LoVo (cell line): ENCODE measurements at regions not wholly inside any gene's neighbourhood (a gene's known extent, or its start where the extent isn't known, plus 50 kb on each side); places are given as distances from the start of the nearest gene placed in this dataset.
"Not testable (repeated sequence)": the region's sequence is repeated elsewhere in the genome, so short reads cannot be mapped to it uniquely, and the experiment has no call there.

Source experiments
- DNase-seq: peaks from one replicate; pipeline ENCODE4 v3.0.0-alpha.2; 2016; ENCODE audit warnings: low spot score

GRCh38 chr5:93359296-93359959 lies 221.6 kb downstream of the NR2F1-AS1 start:
- DNase-seq, result peak; percentile 74

- no peak for DNase-seq
Measured at GRCh38 chr5:93358176-93358575, 222.8 kb downstream of the NR2F1-AS1 start.

GRCh38 chr5:93357686-93358085 lies 223.3 kb downstream of the NR2F1-AS1 start:
- DNase-seq, result no peak

GRCh38 chr5:93355691-93356090 lies 225.3 kb downstream of the NR2F1-AS1 start:
- no peak for DNase-seq

- no peak for DNase-seq
Measured at GRCh38 chr5:93352186-93352585, 228.8 kb downstream of the NR2F1-AS1 start.

- DNase-seq, result no peak
Measured at GRCh38 chr5:93349613-93350012, 231.4 kb downstream of the NR2F1-AS1 start.

- peak; percentile 12 for DNase-seq
Measured at GRCh38 chr5:93348231-93348630, 232.8 kb downstream of the NR2F1-AS1 start.

- DNase-seq, result not testable (repeated sequence)
Measured at GRCh38 chr5:93346850-93347249, 234.2 kb downstream of the NR2F1-AS1 start.

- no peak for DNase-seq
Measured at GRCh38 chr5:93346301-93346700, 234.7 kb downstream of the NR2F1-AS1 start.

GRCh38 chr5:93343570-93343969 lies 237.4 kb downstream of the NR2F1-AS1 start:
- no peak for DNase-seq

GRCh38 chr5:93342563-93343061 lies 238.4 kb downstream of the NR2F1-AS1 start:
- no peak for DNase-seq

- no peak for DNase-seq
Measured at GRCh38 chr5:93340881-93341280, 240.1 kb downstream of the NR2F1-AS1 start.

GRCh38 chr5:93337138-93337537 lies 243.9 kb downstream of the NR2F1-AS1 start:
- DNase-seq, result no peak

- DNase-seq, result no peak
Measured at GRCh38 chr5:93336330-93337110, 244.5 kb downstream of the NR2F1-AS1 start.

GRCh38 chr5:93331863-93332262 lies 249.2 kb downstream of the NR2F1-AS1 start:
- DNase-seq, result no peak

GRCh38 chr5:93331241-93331640 lies 249.8 kb downstream of the NR2F1-AS1 start:
- no peak for DNase-seq

- DNase-seq, result no peak
Measured at GRCh38 chr5:93330506-93330905, 250.5 kb downstream of the NR2F1-AS1 start.

- DNase-seq, result no peak
Measured at GRCh38 chr5:93329756-93330155, 251.3 kb downstream of the NR2F1-AS1 start.

- DNase-seq, result no peak
Measured at GRCh38 chr5:93328833-93329232, 252.2 kb downstream of the NR2F1-AS1 start.

- DNase-seq, result no peak
Measured at GRCh38 chr5:93327605-93328004, 253.4 kb downstream of the NR2F1-AS1 start.

GRCh38 chr5:93325946-93326345 lies 255.1 kb downstream of the NR2F1-AS1 start:
- no peak for DNase-seq

- no peak for DNase-seq
Measured at GRCh38 chr5:93322974-93323860, 257.8 kb downstream of the NR2F1-AS1 start.
